IPS-18c (cell line): ENCODE measurements at regions not wholly inside any gene's neighbourhood (a gene's known extent, or its start where the extent isn't known, plus 50 kb on each side); places are given as distances from the start of the nearest gene placed in this dataset.

ENCODE experiments used
- H3K4me3 ChIP-seq: 2 replicates; pipeline ENCODE4 v1.7.0; 2013; ENCODE audit warnings: low read depth, mild to moderate bottlenecking, low read length, moderate library complexity; ENCODE audit not compliant: insufficient read depth
- H3K9me3 ChIP-seq: one replicate; pipeline ENCODE4 v1.6.1; 2013; ENCODE audit warnings: mild to moderate bottlenecking, low read length, moderate library complexity; ENCODE audit not compliant: control insufficient read depth, insufficient read depth

- Histone ChIP-seq H3K9me3 (peaks cover 2% of the 10 kb centered on the region), H3K4me3 (no peak overlapping the region)
Observed at GRCh38 chr11:28529540-28530410, 421.6 kb downstream of the METTL15 start.

GRCh38 chr11:28529046-28529445 lies 420.9 kb downstream of the METTL15 start:
- no peak overlapping the region for H3K4me3 ChIP-seq
- peaks cover 2% of the 10 kb centered on the region for H3K9me3 ChIP-seq

GRCh38 chr11:28528217-28528616 lies 420.0 kb downstream of the METTL15 start:
- Histone ChIP-seq H3K9me3 (peaks cover 2% of the 10 kb centered on the region), H3K4me3 (no peak overlapping the region)

- Histone ChIP-seq H3K9me3 (peaks cover 2% of the 10 kb centered on the region), H3K4me3 (no peak overlapping the region; the same call in 1 of the 2 replicates)
Observed at GRCh38 chr11:28526406-28526751, 418.2 kb downstream of the METTL15 start.

GRCh38 chr11:28525636-28526405 lies 417.6 kb downstream of the METTL15 start:
- no peak overlapping the region; the same call in 1 of the 2 replicates for H3K4me3 ChIP-seq

GRCh38 chr11:28524098-28524497 lies 415.9 kb downstream of the METTL15 start:
- Histone ChIP-seq H3K9me3 (peaks cover 2% of the 10 kb centered on the region), H3K4me3 (no peak overlapping the region)

More at GRCh38 chr11:28525636-28526405, 417.6 kb downstream of the METTL15 start:
- peaks cover 2% of the 10 kb centered on the region for H3K9me3 ChIP-seq

- H3K4me3 ChIP-seq, result no peak overlapping the region
- peaks cover 1% of the 10 kb centered on the region for H3K9me3 ChIP-seq
Observed at GRCh38 chr11:28521075-28521474, 412.9 kb downstream of the METTL15 start.

GRCh38 chr11:28520291-28520690 lies 412.1 kb downstream of the METTL15 start:
- no peak overlapping the region for H3K4me3 ChIP-seq
- no peaks in the 10 kb centered on the region for H3K9me3 ChIP-seq

GRCh38 chr11:28518825-28519224 lies 410.6 kb downstream of the METTL15 start:
- H3K4me3 ChIP-seq, result no peak overlapping the region
- no peaks in the 10 kb centered on the region for H3K9me3 ChIP-seq

- no peaks in the 10 kb centered on the region for H3K9me3 ChIP-seq
Observed at GRCh38 chr11:28517621-28518020, 409.4 kb downstream of the METTL15 start.

GRCh38 chr11:28514391-28514790 lies 406.2 kb downstream of the METTL15 start:
- H3K9me3 ChIP-seq, result no peaks in the 10 kb centered on the region
- no peak overlapping the region for H3K4me3 ChIP-seq

More at GRCh38 chr11:28517621-28518020, 409.4 kb downstream of the METTL15 start:
- no peak overlapping the region for H3K4me3 ChIP-seq

GRCh38 chr11:28512143-28512756 lies 404.1 kb downstream of the METTL15 start:
- H3K4me3 ChIP-seq, result no peak overlapping the region
- H3K9me3 ChIP-seq, result peaks cover 2% of the 10 kb centered on the region

GRCh38 chr11:28505232-28505631 lies 397.0 kb downstream of the METTL15 start:
- Histone ChIP-seq H3K9me3 (peaks cover 4% of the 10 kb centered on the region), H3K4me3 (no peak overlapping the region)

- Histone ChIP-seq H3K9me3 (peaks cover 4% of the 10 kb centered on the region), H3K4me3 (no peak overlapping the region)
Observed at GRCh38 chr11:28504555-28505110, 396.4 kb downstream of the METTL15 start.

GRCh38 chr11:28495333-28495732 lies 387.1 kb downstream of the METTL15 start:
- H3K9me3 ChIP-seq, result no peaks in the 10 kb centered on the region
- H3K4me3 ChIP-seq, result no peak overlapping the region

- no peak overlapping the region for H3K4me3 ChIP-seq
- H3K9me3 ChIP-seq, result no peaks in the 10 kb centered on the region
Observed at GRCh38 chr11:28491431-28491830, 383.2 kb downstream of the METTL15 start.

- no peak overlapping the region for H3K4me3 ChIP-seq
- H3K9me3 ChIP-seq, result no peaks in the 10 kb centered on the region
Observed at GRCh38 chr11:28490773-28491382, 382.7 kb downstream of the METTL15 start.
